ENCODE measurements at regions not wholly inside any gene's neighbourhood (a gene's known extent, or its start where the extent isn't known, plus 50 kb on each side); places are given as distances from the start of the nearest gene placed in this dataset.

- no peak overlapping the region for H3K27ac ChIP-seq (ENCODE audit: control insufficient read depth, insufficient read depth, low read length)
- no peak overlapping the region for H3K9ac ChIP-seq (ENCODE audit: control insufficient read depth, extremely low read depth, insufficient read depth, low read length)
- H3K9me3 ChIP-seq (ENCODE audit: control insufficient read depth, low read depth, low read length): no peaks in the 10 kb centered on the region
- no peaks in the 10 kb centered on the region for H3K4me1 ChIP-seq (ENCODE audit: control insufficient read depth, extremely low read depth, insufficient read depth, low read length)
- dilution Hi-C loops (cut with MboI; ENCODE audit: extremely low pct_ligation_motif_present, low sequenced_read_pairs): no loop called here
- no peaks in the 10 kb centered on the region for H3K27me3 ChIP-seq (ENCODE audit: control insufficient read depth, extremely low read depth, insufficient read depth, low read length)
- H3K9me1 ChIP-seq (ENCODE audit: control insufficient read depth, extremely low read depth, insufficient read depth, low read length): no peaks in the 10 kb centered on the region
- FAIRE-seq (no peak), DNase-seq (ENCODE audit: low read depth, low spot score) (no peak)
- H3K4me2 ChIP-seq (ENCODE audit: control insufficient read depth, extremely low read depth, insufficient read depth, low read depth, low read length): no peak overlapping the region
- H3K79me2 ChIP-seq (ENCODE audit: control insufficient read depth, insufficient read depth, low read length): no peaks in the 10 kb centered on the region
- no peaks in the 10 kb centered on the region for H4K20me1 ChIP-seq (ENCODE audit: control insufficient read depth, extremely low read depth, insufficient read depth, low read length)
- H2AFZ ChIP-seq (ENCODE audit: control insufficient read depth, low read length): no peak overlapping the region
- no peak for TF ChIP-seq EZH2 (IDR thresholded peaks at IDR 0.05; ENCODE audit: low read length)
- TF ChIP-seq, protein P1, sequence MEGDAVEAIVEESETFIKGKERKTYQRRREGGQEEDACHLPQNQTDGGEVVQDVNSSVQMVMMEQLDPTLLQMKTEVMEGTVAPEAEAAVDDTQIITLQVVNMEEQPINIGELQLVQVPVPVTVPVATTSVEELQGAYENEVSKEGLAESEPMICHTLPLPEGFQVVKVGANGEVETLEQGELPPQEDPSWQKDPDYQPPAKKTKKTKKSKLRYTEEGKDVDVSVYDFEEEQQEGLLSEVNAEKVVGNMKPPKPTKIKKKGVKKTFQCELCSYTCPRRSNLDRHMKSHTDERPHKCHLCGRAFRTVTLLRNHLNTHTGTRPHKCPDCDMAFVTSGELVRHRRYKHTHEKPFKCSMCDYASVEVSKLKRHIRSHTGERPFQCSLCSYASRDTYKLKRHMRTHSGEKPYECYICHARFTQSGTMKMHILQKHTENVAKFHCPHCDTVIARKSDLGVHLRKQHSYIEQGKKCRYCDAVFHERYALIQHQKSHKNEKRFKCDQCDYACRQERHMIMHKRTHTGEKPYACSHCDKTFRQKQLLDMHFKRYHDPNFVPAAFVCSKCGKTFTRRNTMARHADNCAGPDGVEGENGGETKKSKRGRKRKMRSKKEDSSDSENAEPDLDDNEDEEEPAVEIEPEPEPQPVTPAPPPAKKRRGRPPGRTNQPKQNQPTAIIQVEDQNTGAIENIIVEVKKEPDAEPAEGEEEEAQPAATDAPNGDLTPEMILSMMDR (optimal IDR thresholded peaks at IDR 0.05 in 1 of 3, IDR thresholded peaks at IDR 0.05 in 1 of 3, conservative IDR thresholded peaks at IDR 0.05 in 1 of 3; ENCODE audit: extremely low read depth in 1 of 3, insufficient read depth in 2 of 3, low read length in 3 of 3): no peak
- H3K4me3 ChIP-seq (ENCODE audit: control insufficient read depth in 2 of 3, extremely low read depth in 1 of 3, insufficient read depth in 2 of 3, low read depth in 1 of 3, low read length in 3 of 3): no peak overlapping the region
- H3K36me3 ChIP-seq (ENCODE audit: control insufficient read depth in 2 of 2, extremely low read depth in 1 of 2, insufficient read depth in 2 of 2, low read length in 2 of 2): no peaks in the 10 kb centered on the region
Observed at GRCh38 chr4:170425521-170426143, 335.9 kb upstream of the AADAT start.

DNA sequence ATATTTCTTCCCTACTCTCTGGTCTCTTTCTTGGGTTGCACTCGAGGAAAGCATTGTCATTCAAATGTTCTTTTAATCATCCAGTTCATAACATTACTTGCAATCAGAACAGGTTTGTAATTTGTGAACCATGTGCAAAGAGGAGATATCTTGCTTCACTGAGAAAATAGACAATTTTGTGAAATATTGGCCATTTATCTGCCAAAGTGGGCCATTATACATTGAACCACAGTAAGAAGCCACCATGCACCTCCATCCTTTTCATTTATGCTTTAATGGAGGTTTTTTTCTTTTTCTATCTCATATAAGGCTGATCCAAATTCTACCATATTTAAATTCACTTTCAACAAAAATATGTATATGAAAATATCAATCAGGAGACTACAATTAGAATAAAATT lies 335.3 kb upstream of the AADAT start:
- Histone ChIP-seq H3K4me2 (ENCODE audit: control insufficient read depth, extremely low read depth, insufficient read depth, low read depth, low read length) (no peak overlapping the region), H3K4me1 (ENCODE audit: control insufficient read depth, extremely low read depth, insufficient read depth, low read length) (no peaks in the 10 kb centered on the region), H3K36me3 (ENCODE audit: control insufficient read depth in 2 of 2, extremely low read depth in 1 of 2, insufficient read depth in 2 of 2, low read length in 2 of 2) (no peaks in the 10 kb centered on the region), H3K79me2 (ENCODE audit: control insufficient read depth, insufficient read depth, low read length) (no peaks in the 10 kb centered on the region), H3K9ac (ENCODE audit: control insufficient read depth, extremely low read depth, insufficient read depth, low read length) (no peak overlapping the region), H4K20me1 (ENCODE audit: control insufficient read depth, extremely low read depth, insufficient read depth, low read length) (no peaks in the 10 kb centered on the region), H2AFZ (ENCODE audit: control insufficient read depth, low read length) (no peak overlapping the region), H3K4me3 (ENCODE audit: control insufficient read depth in 2 of 3, extremely low read depth in 1 of 3, insufficient read depth in 2 of 3, low read depth in 1 of 3, low read length in 3 of 3) (no peak overlapping the region), H3K9me3 (ENCODE audit: control insufficient read depth, low read depth, low read length) (no peaks in the 10 kb centered on the region), H3K27ac (ENCODE audit: control insufficient read depth, insufficient read depth, low read length) (no peak overlapping the region), H3K27me3 (ENCODE audit: control insufficient read depth, extremely low read depth, insufficient read depth, low read length) (no peaks in the 10 kb centered on the region), H3K9me1 (ENCODE audit: control insufficient read depth, extremely low read depth, insufficient read depth, low read length) (no peaks in the 10 kb centered on the region)
- no peak for FAIRE-seq
- dilution Hi-C loops (cut with MboI; ENCODE audit: extremely low pct_ligation_motif_present, low sequenced_read_pairs): no loop called here
- no peak for DNase-seq (ENCODE audit: low read depth, low spot score)
- TF ChIP-seq, protein P1 (optimal IDR thresholded peaks at IDR 0.05 in 1 of 3, IDR thresholded peaks at IDR 0.05 in 1 of 3, conservative IDR thresholded peaks at IDR 0.05 in 1 of 3; ENCODE audit: extremely low read depth in 1 of 3, insufficient read depth in 2 of 3, low read length in 3 of 3): no peak
- no peak for TF ChIP-seq EZH2 (IDR thresholded peaks at IDR 0.05; ENCODE audit: low read length)
